H54 (cell line): ENCODE measurements at regions not wholly inside any gene's neighbourhood (a gene's known extent, or its start where the extent isn't known, plus 50 kb on each side); places are given as distances from the start of the nearest gene placed in this dataset.

Experiments
- DNase-seq: peaks from one replicate; pipeline ENCODE4 v3.0.0; 2011; ENCODE audit warnings: low spot score, mixed read lengths; ENCODE audit not compliant: insufficient read length
- FAIRE-seq: peaks from 3 replicates; lab custom pipeline; 2011; peaks lifted over from hg19 to GRCh38; lab: Jason Lieb, UNC
- POLR2A ChIP-seq: IDR thresholded peaks from 2 replicates; pipeline ENCODE4 v1.6.1; 2011; ENCODE audit warnings: low read depth, mild to moderate bottlenecking, low read length

- FAIRE-seq (no peak), DNase-seq (no peak)
- no peak for TF ChIP-seq POLR2A
These were observed 1858.7 kb upstream of the CELF4 start for GRCh38 chr18:39424261-39424660.

GRCh38 chr18:39421276-39421675 lies 1855.7 kb upstream of the CELF4 start:
- no peak for FAIRE-seq
- no peak for TF ChIP-seq POLR2A
- DNase-seq: no peak

- FAIRE-seq (no peak), DNase-seq (no peak)
- no peak for TF ChIP-seq POLR2A
These were observed 1853.7 kb upstream of the CELF4 start for GRCh38 chr18:39419315-39419714.

GRCh38 chr18:39415471-39415870 lies 1849.9 kb upstream of the CELF4 start:
- no peak for FAIRE-seq
- no peak for TF ChIP-seq POLR2A
- no peak for DNase-seq

GRCh38 chr18:39414009-39414700 lies 1848.6 kb upstream of the CELF4 start:
- DNase-seq (peak; percentile 5), FAIRE-seq (peak; percentile 91)
- TF ChIP-seq POLR2A: no peak

- no peak for DNase-seq
- no peak for FAIRE-seq
- TF ChIP-seq POLR2A: no peak
These were observed 1841.3 kb upstream of the CELF4 start for GRCh38 chr18:39406941-39407340.

- no peak for TF ChIP-seq POLR2A
- FAIRE-seq: no peak
These were observed 1837.5 kb upstream of the CELF4 start for GRCh38 chr18:39403121-39403520.

GRCh38 chr18:39399662-39400061 lies 1834.1 kb upstream of the CELF4 start:
- no peak for DNase-seq
- FAIRE-seq: no peak
- TF ChIP-seq POLR2A: no peak

More at GRCh38 chr18:39403121-39403520, 1837.5 kb upstream of the CELF4 start:
- no peak for DNase-seq

GRCh38 chr18:39396168-39396567 lies 1830.6 kb upstream of the CELF4 start:
- FAIRE-seq: no peak
- TF ChIP-seq POLR2A: no peak
- no peak for DNase-seq

GRCh38 chr18:39389800-39390379 lies 1824.3 kb upstream of the CELF4 start:
- DNase-seq (no peak), FAIRE-seq (no peak)
- TF ChIP-seq POLR2A: no peak

- no peak for DNase-seq
- no peak for FAIRE-seq
- TF ChIP-seq POLR2A: no peak
These were observed 1815.3 kb upstream of the CELF4 start for GRCh38 chr18:39380866-39381265.

- FAIRE-seq: no peak
- TF ChIP-seq POLR2A: no peak
- no peak for DNase-seq
These were observed 1814.7 kb upstream of the CELF4 start for GRCh38 chr18:39380186-39380725.

- FAIRE-seq: no peak
- TF ChIP-seq POLR2A: no peak
- no peak for DNase-seq
These were observed 1809.5 kb upstream of the CELF4 start for GRCh38 chr18:39375066-39375465.

GRCh38 chr18:39371996-39372395 lies 1806.4 kb upstream of the CELF4 start:
- FAIRE-seq (no peak), DNase-seq (no peak)
- TF ChIP-seq POLR2A: no peak

GRCh38 chr18:39366656-39367055 lies 1801.1 kb upstream of the CELF4 start:
- no peak for FAIRE-seq
- DNase-seq: no peak
- TF ChIP-seq POLR2A: no peak
